HG03103 (cell line): ENCODE measurements at regions not wholly inside any gene's neighbourhood (a gene's known extent, or its start where the extent isn't known, plus 50 kb on each side); places are given as distances from the start of the nearest gene placed in this dataset.
"Not testable (repeated sequence)": the region's sequence is repeated elsewhere in the genome, so short reads cannot be mapped to it uniquely, and the experiment has no call there.

ENCODE experiments used
- ATAC-seq: cut with Tn5 transposase; IDR thresholded peaks from one replicate; pipeline ENCODE4 v1.9.1; 2021; ENCODE audit warnings: low read depth; ENCODE audit not compliant: unreplicated experiment

GRCh38 chr4:63325140-63325539 lies 1084.1 kb downstream of the TECRL start:
- ATAC-seq: no peak

- ATAC-seq: no peak
These were observed 1092.6 kb downstream of the TECRL start for GRCh38 chr4:63316633-63317032.

- no peak for ATAC-seq
These were observed 1093.6 kb downstream of the TECRL start for GRCh38 chr4:63315651-63316050.

- ATAC-seq: no peak
These were observed 1100.6 kb downstream of the TECRL start for GRCh38 chr4:63308697-63309096.

GRCh38 chr4:63302792-63303191 lies 1106.5 kb downstream of the TECRL start:
- no peak for ATAC-seq

GRCh38 chr4:63302078-63302477 lies 1107.2 kb downstream of the TECRL start:
- no peak for ATAC-seq

- ATAC-seq: no peak
These were observed 1112.5 kb downstream of the TECRL start for GRCh38 chr4:63296773-63297172.

- ATAC-seq: no peak
These were observed 1133.8 kb downstream of the TECRL start for GRCh38 chr4:63275491-63275890.

GRCh38 chr4:63269156-63269555 lies 1140.1 kb downstream of the TECRL start:
- no peak for ATAC-seq

GRCh38 chr4:63233671-63234070 lies 1175.6 kb downstream of the TECRL start:
- no peak for ATAC-seq

- ATAC-seq: no peak
These were observed 1177.2 kb downstream of the TECRL start for GRCh38 chr4:63232058-63232457.

GRCh38 chr4:63226229-63226628 lies 1183.0 kb downstream of the TECRL start:
- no peak for ATAC-seq

GRCh38 chr4:63222466-63222865 lies 1186.8 kb downstream of the TECRL start:
- ATAC-seq: no peak

- no peak for ATAC-seq
These were observed 1187.8 kb downstream of the TECRL start for GRCh38 chr4:63221477-63221876.

- ATAC-seq: no peak
These were observed 1190.4 kb downstream of the TECRL start for GRCh38 chr4:63218856-63219255.

- no peak for ATAC-seq
These were observed 1195.2 kb downstream of the TECRL start for GRCh38 chr4:63214076-63214475.

- no peak for ATAC-seq
These were observed 1197.3 kb downstream of the TECRL start for GRCh38 chr4:63211776-63212479.

- no peak for ATAC-seq
These were observed 1197.9 kb downstream of the TECRL start for GRCh38 chr4:63211375-63211774.

- not testable (repeated sequence) for ATAC-seq
These were observed 1216.2 kb downstream of the TECRL start for GRCh38 chr4:63193029-63193428.

- no peak for ATAC-seq
These were observed 1237.9 kb downstream of the TECRL start for GRCh38 chr4:63171341-63171740.

- no peak for ATAC-seq
These were observed 1238.3 kb downstream of the TECRL start for GRCh38 chr4:63170923-63171322.

GRCh38 chr4:63169836-63170235 lies 1239.4 kb downstream of the TECRL start:
- ATAC-seq: no peak

GRCh38 chr4:63155561-63155960 lies 1253.7 kb downstream of the TECRL start:
- ATAC-seq: no peak
